ENCODE measurements at regions not wholly inside any gene's neighbourhood (a gene's known extent, or its start where the extent isn't known, plus 50 kb on each side); places are given as distances from the start of the nearest gene placed in this dataset.
"Not testable (repeated sequence)": the region's sequence is repeated elsewhere in the genome, so short reads cannot be mapped to it uniquely, and the experiment has no call there.

- no TSS peak for BruUV-seq (replicated peaks)
- CTCF ChIA-PET: no interaction called here
- Histone ChIP-seq H3K9ac (replicated peaks; ENCODE audit: extremely low read depth, insufficient read depth, low read length) (no peak overlapping the region), H2AFZ (ENCODE audit: low read depth, low read length) (no peak overlapping the region), H3K4me2 (ENCODE audit: insufficient read depth, low read length) (no peak overlapping the region), H4K20me1 (replicated peaks; ENCODE audit: control insufficient read depth, extremely low read depth, insufficient read depth, low read length) (no peaks in the 10 kb centered on the region), H3K79me2 (ENCODE audit: control insufficient read depth, insufficient read depth, low read length) (no peaks in the 10 kb centered on the region), H3K4me1 (ENCODE audit: control insufficient read depth, extremely low read depth, insufficient read depth, low read length) (no peaks in the 10 kb centered on the region), H3K36me3 (ENCODE audit: control insufficient read depth in 2 of 2, extremely low read depth in 1 of 2, insufficient read depth in 2 of 2, low read length in 2 of 2) (no peaks in the 10 kb centered on the region), H3K4me3 (replicated peaks in 1 of 3; ENCODE audit: insufficient read depth in 1 of 3, low read depth in 1 of 3, low read length in 3 of 3) (no peak overlapping the region), H3K9me1 (replicated peaks; ENCODE audit: control insufficient read depth, extremely low read depth, insufficient read depth, low read length) (no peaks in the 10 kb centered on the region), H3K9me3 (replicated peaks; ENCODE audit: control insufficient read depth, insufficient read depth, low read length) (no peaks in the 10 kb centered on the region), H3K27me3 (ENCODE audit: control insufficient read depth in 2 of 2, insufficient read depth in 2 of 2, low read length in 2 of 2) (peaks cover 0 to 2% of the 10 kb centered on the region in 2 experiments), H3K27ac (ENCODE audit: insufficient read depth, low read depth, low read length) (no peak overlapping the region)
- TF ChIP-seq POLR2AphosphoS5 (IDR thresholded peaks at IDR 0.05; ENCODE audit: insufficient read depth, low read depth, low read length) (no peak), JUN (IDR thresholded peaks at IDR 0.05; ENCODE audit: borderline replicate concordance, insufficient read depth, insufficient read length, low read depth) (no peak), MYC (IDR thresholded peaks at IDR 0.05; ENCODE audit: low read depth, low read length) (no peak)
- POLR2A ChIA-PET: no interaction called here
- DNase-seq (ENCODE audit: low read depth, low spot score) (no peak), FAIRE-seq (no peak)
- dilution Hi-C loops (cut with MboI; ENCODE audit: extremely low pct_ligation_motif_present, low sequenced_read_pairs): no loop called here
- intact Hi-C loops (cut with micrococcal nuclease): no loop called here
Observed at GRCh38 chr10:46175831-46176230, 111.0 kb upstream of the ANTXRL start.

DNA sequence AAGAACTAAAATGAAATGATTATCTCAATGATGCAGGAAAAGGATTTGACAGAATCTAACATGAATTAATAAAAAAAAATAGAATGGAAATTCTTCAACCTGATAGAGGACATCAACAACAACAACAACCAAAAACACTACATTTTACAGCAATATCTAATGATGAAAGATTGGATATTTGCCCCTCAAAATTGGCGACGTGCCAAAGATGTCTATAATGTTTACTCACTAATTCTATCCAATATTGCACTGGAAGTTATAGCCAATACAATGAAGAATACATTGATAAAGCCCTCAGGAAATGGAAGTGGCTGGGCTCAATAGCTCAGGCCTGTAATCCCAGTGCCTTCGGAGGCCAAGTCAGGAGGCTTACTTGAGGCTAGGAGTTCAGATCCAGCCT lies 99.4 kb upstream of the ANTXRL start:
- DNase-seq (ENCODE audit: low read depth, low spot score); H3K36me3 ChIP-seq (ENCODE audit: control insufficient read depth in 2 of 2, extremely low read depth in 1 of 2, insufficient read depth in 2 of 2, low read length in 2 of 2); intact Hi-C loops (cut with micrococcal nuclease); H3K4me1 ChIP-seq (ENCODE audit: control insufficient read depth, extremely low read depth, insufficient read depth, low read length); H3K27ac ChIP-seq (ENCODE audit: insufficient read depth, low read depth, low read length); POLR2A ChIA-PET; H3K9ac ChIP-seq (replicated peaks; ENCODE audit: extremely low read depth, insufficient read depth, low read length); H4K20me1 ChIP-seq (replicated peaks; ENCODE audit: control insufficient read depth, extremely low read depth, insufficient read depth, low read length); H3K79me2 ChIP-seq (ENCODE audit: control insufficient read depth, insufficient read depth, low read length); H3K9me1 ChIP-seq (replicated peaks; ENCODE audit: control insufficient read depth, extremely low read depth, insufficient read depth, low read length); H3K27me3 ChIP-seq (ENCODE audit: control insufficient read depth in 2 of 2, insufficient read depth in 2 of 2, low read length in 2 of 2); CTCF ChIA-PET; BruUV-seq (replicated peaks); H3K4me3 ChIP-seq (replicated peaks in 1 of 3; ENCODE audit: insufficient read depth in 1 of 3, low read depth in 1 of 3, low read length in 3 of 3); FAIRE-seq; H2AFZ ChIP-seq (ENCODE audit: low read depth, low read length); dilution Hi-C loops (cut with MboI; ENCODE audit: extremely low pct_ligation_motif_present, low sequenced_read_pairs); H3K9me3 ChIP-seq (replicated peaks; ENCODE audit: control insufficient read depth, insufficient read depth, low read length); H3K4me2 ChIP-seq (ENCODE audit: insufficient read depth, low read length): not testable (repeated sequence)

Data from endothelial cell of umbilical vein (primary cell).